KMS-11 (cell line): ENCODE measurements at regions not wholly inside any gene's neighbourhood (a gene's known extent, or its start where the extent isn't known, plus 50 kb on each side); places are given as distances from the start of the nearest gene placed in this dataset.
A peak's percentile ranks its signal among the peaks of the same experiment; 100 is the strongest.

Source experiments
- H2AFZ ChIP-seq: fragments of 200-600 bp; sonication (generic); 2 replicates; pipeline ENCODE4 v1.6.1; 2016; ENCODE audit warnings: antibody characterized with exemption, mixed run types, low read depth
- H3K27ac ChIP-seq: fragments of 200-600 bp; sonication (generic); 2 replicates; pipeline ENCODE4 v1.6.1; 2016; ENCODE audit warnings: mild to moderate bottlenecking, mixed run types
- H3K27me3 ChIP-seq: fragments of 200-600 bp; sonication (generic); 2 replicates; pipeline ENCODE4 v1.6.1; 2017; ENCODE audit warnings: mild to moderate bottlenecking, low read depth, mixed run types, moderate library complexity; ENCODE audit not compliant: insufficient read depth
- H3K36me3 ChIP-seq: fragments of 200-600 bp; sonication (generic); 2 replicates; pipeline ENCODE4 v1.6.1; 2017; ENCODE audit warnings: mild to moderate bottlenecking, mixed run types; ENCODE audit not compliant: insufficient read depth
- H3K4me1 ChIP-seq: fragments of 200-600 bp; sonication (generic); 2 replicates; pipeline ENCODE4 v1.6.1; 2016; ENCODE audit warnings: mild to moderate bottlenecking, low read depth, mixed run types; ENCODE audit not compliant: poor library complexity, severe bottlenecking
- H3K4me2 ChIP-seq: fragments of 200-600 bp; sonication (generic); 2 replicates; pipeline ENCODE4 v1.7.0; 2016; ENCODE audit warnings: mild to moderate bottlenecking, mixed run types
- H3K4me3 ChIP-seq: fragments of 200-600 bp; sonication (generic); IDR thresholded peaks from 2 replicates; pipeline ENCODE4 v1.6.1; 2017; ENCODE audit warnings: low read depth, low read length, mixed read lengths; ENCODE audit not compliant: insufficient read depth
- H3K79me2 ChIP-seq: fragments of 200-600 bp; sonication (generic); 2 replicates; pipeline ENCODE4 v1.6.1; 2016; ENCODE audit warnings: low read depth, mixed run types; ENCODE audit not compliant: insufficient read depth
- H3K9ac ChIP-seq: fragments of 200-600 bp; sonication (generic); 2 replicates; pipeline ENCODE4 v1.6.1; 2016; ENCODE audit warnings: mild to moderate bottlenecking, mixed run types
- H4K20me1 ChIP-seq: fragments of 200-600 bp; sonication (generic); 2 replicates; pipeline ENCODE4 v1.6.1; 2016; ENCODE audit warnings: mild to moderate bottlenecking, mixed run types; ENCODE audit not compliant: insufficient read depth
- TF ChIP-seq, protein P1 (sequence below): fragments of 200-600 bp; sonication (generic); conservative IDR thresholded peaks from 2 replicates; pipeline ENCODE4 v1.6.1; 2017; ENCODE audit warnings: low read depth, mild to moderate bottlenecking, antibody characterized with exemption, low read length, moderate library complexity, mixed read lengths

GRCh38 chr16:80347900-80348299, 192.9 kb upstream of the DYNLRB2 start:
- TF ChIP-seq, protein P1, sequence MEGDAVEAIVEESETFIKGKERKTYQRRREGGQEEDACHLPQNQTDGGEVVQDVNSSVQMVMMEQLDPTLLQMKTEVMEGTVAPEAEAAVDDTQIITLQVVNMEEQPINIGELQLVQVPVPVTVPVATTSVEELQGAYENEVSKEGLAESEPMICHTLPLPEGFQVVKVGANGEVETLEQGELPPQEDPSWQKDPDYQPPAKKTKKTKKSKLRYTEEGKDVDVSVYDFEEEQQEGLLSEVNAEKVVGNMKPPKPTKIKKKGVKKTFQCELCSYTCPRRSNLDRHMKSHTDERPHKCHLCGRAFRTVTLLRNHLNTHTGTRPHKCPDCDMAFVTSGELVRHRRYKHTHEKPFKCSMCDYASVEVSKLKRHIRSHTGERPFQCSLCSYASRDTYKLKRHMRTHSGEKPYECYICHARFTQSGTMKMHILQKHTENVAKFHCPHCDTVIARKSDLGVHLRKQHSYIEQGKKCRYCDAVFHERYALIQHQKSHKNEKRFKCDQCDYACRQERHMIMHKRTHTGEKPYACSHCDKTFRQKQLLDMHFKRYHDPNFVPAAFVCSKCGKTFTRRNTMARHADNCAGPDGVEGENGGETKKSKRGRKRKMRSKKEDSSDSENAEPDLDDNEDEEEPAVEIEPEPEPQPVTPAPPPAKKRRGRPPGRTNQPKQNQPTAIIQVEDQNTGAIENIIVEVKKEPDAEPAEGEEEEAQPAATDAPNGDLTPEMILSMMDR, result no peak

GRCh38 chr16:80347002-80347401, 193.8 kb upstream of the DYNLRB2 start:
- Histone ChIP-seq H3K4me2 (peak overlapping the region; percentile 71), H4K20me1 (no peaks in the 10 kb centered on the region), H3K9ac (peak overlapping the region; percentile 40; the same call in 1 of the 2 replicates), H3K4me1 (peaks cover 76% of the 10 kb centered on the region), H3K36me3 (no peaks in the 10 kb centered on the region), H3K27ac (peak overlapping the region; percentile 100), H3K27me3 (no peaks in the 10 kb centered on the region), H3K4me3 (no peak overlapping the region), H3K79me2 (no peaks in the 10 kb centered on the region), H2AFZ (peak overlapping the region; percentile 48)
- TF ChIP-seq, protein P1, result no peak

More at GRCh38 chr16:80347900-80348299, 192.9 kb upstream of the DYNLRB2 start:
- Histone ChIP-seq H3K79me2 (no peaks in the 10 kb centered on the region), H3K27me3 (no peaks in the 10 kb centered on the region), H3K27ac (peak overlapping the region; percentile 100), H3K36me3 (no peaks in the 10 kb centered on the region), H3K4me3 (no peak overlapping the region), H3K4me2 (peak overlapping the region; percentile 71), H3K4me1 (peaks cover 75% of the 10 kb centered on the region), H2AFZ (peak overlapping the region; percentile 48), H4K20me1 (no peaks in the 10 kb centered on the region), H3K9ac (peak overlapping the region; percentile 40)

GRCh38 chr16:80346111-80346632, 194.6 kb upstream of the DYNLRB2 start:
- no peaks in the 10 kb centered on the region for H3K36me3 ChIP-seq
- H3K9ac ChIP-seq, result peak overlapping the region; percentile 84
- no peak overlapping the region for H3K4me3 ChIP-seq
- no peaks in the 10 kb centered on the region for H4K20me1 ChIP-seq
- peak overlapping the region; percentile 36; the same call in 1 of the 2 replicates for H2AFZ ChIP-seq
- peak overlapping the region; percentile 100 for H3K27ac ChIP-seq
- no peaks in the 10 kb centered on the region for H3K27me3 ChIP-seq
- peaks cover 82% of the 10 kb centered on the region for H3K4me1 ChIP-seq
- peak overlapping the region; percentile 94 for H3K4me2 ChIP-seq
- TF ChIP-seq, protein P1, result no peak
- H3K79me2 ChIP-seq, result no peaks in the 10 kb centered on the region

DNA sequence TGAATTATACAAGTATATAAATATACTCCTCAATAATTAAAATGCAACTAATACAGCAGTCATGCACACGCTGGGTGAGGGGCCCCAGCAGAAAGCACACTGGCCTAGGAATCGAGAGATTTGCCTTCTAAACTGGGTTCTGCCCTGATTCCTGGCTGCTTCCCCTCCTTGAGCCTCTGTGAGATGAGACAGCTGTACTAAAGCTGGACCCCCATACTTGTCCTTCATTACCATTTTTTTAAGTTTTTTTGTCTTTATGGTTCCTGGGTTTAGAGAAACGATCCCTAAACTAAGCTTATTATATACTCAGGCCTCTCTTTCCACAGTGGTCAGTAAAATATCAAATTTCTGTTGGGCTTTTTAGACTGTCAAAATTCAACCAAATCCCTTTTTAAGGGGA, 195.1 kb upstream of the DYNLRB2 start:
- H3K79me2 ChIP-seq, result no peaks in the 10 kb centered on the region
- H3K4me3 ChIP-seq, result no peak overlapping the region
- TF ChIP-seq, protein P1, result no peak
- peak overlapping the region; percentile 36; the same call in 1 of the 2 replicates for H2AFZ ChIP-seq
- H3K4me2 ChIP-seq, result peak overlapping the region; percentile 94
- no peaks in the 10 kb centered on the region for H3K36me3 ChIP-seq
- H3K4me1 ChIP-seq, result peaks cover 82% of the 10 kb centered on the region
- no peaks in the 10 kb centered on the region for H3K27me3 ChIP-seq
- no peaks in the 10 kb centered on the region for H4K20me1 ChIP-seq
- H3K27ac ChIP-seq, result peak overlapping the region; percentile 100
- H3K9ac ChIP-seq, result peak overlapping the region; percentile 84
